Endothelial cell of umbilical vein (primary cell): ENCODE measurements at regions not wholly inside any gene's neighbourhood (a gene's known extent, or its start where the extent isn't known, plus 50 kb on each side); places are given as distances from the start of the nearest gene placed in this dataset.

Experiments used
- BruUV-seq: library from RNA; stranded (reverse); fragments of 400-500 nt; replicated peaks from 2 replicates; lab custom pipeline; 2021; lab: Mats Ljungman, UMichigan
- CTCF ChIA-PET: fragments of 300-600, 350-600 bp; sonication (Branson Sonifier 250); formaldehyde crosslinking; loops from one replicate; lab custom pipeline; 2021; ENCODE audit warnings: antibody characterized with exemption, inconsistent platforms; lab: Charles Lee
- POLR2A ChIA-PET: fragments of 300-600, 350-600 bp; sonication (Branson Sonifier 250); formaldehyde crosslinking; loops from one replicate; lab custom pipeline; 2021; ENCODE audit warnings: antibody characterized with exemption, inconsistent platforms; lab: Charles Lee
- DNase-seq: peaks from one replicate; pipeline ENCODE4 v3.0.0-alpha.2; 2011; ENCODE audit warnings: low read depth, low spot score
- FAIRE-seq: peaks from 2 replicates; lab custom pipeline; 2011; peaks lifted over from hg19 to GRCh38; lab: Jason Lieb, UNC
- H2AFZ ChIP-seq: 2 replicates; pipeline ENCODE4 v1.6.0; 2012; ENCODE audit warnings: low read depth, low read length, control low read depth, inconsistent platforms
- H3K27ac ChIP-seq: 2 replicates; pipeline ENCODE4 v1.5.1; 2011; ENCODE audit warnings: low read depth, mild to moderate bottlenecking, control low read depth, low read length, moderate library complexity; ENCODE audit not compliant: insufficient read depth
- H3K27me3 ChIP-seq, 2 experiments: 2 replicates each; pipeline versions ENCODE4 v1.6.0 to v1.6.1; 2011; ENCODE audit warnings: low read length in 2 of 2, mixed read lengths in 1 of 2; ENCODE audit not compliant: control insufficient read depth in 2 of 2, insufficient read depth in 2 of 2
- H3K36me3 ChIP-seq, 2 experiments: 2 replicates in 1 of 2; 3 replicates in 1 of 2; pipeline ENCODE4 v1.5.1; 2011; ENCODE audit warnings: low read length in 2 of 2, mild to moderate bottlenecking in 1 of 2, moderate library complexity in 1 of 2; ENCODE audit not compliant: control insufficient read depth in 2 of 2, insufficient read depth in 2 of 2; ENCODE audit errors: extremely low read depth in 1 of 2
- H3K4me1 ChIP-seq: 3 replicates; pipeline ENCODE4 v1.5.1; 2011; ENCODE audit warnings: mild to moderate bottlenecking, low read length; ENCODE audit not compliant: control insufficient read depth, insufficient read depth; ENCODE audit errors: extremely low read depth
- H3K4me2 ChIP-seq: 2 replicates; pipeline ENCODE4 v1.6.1; 2011; ENCODE audit warnings: low read length, control low read depth, mixed read lengths; ENCODE audit not compliant: insufficient read depth
- H3K4me3 ChIP-seq, 3 experiments: fragments of 200-600 bp in 1 of 3; sonication (generic), shearing (Covaris generic) in 1 of 3; replicated peaks in 1 of 3; 2 replicates each; pipeline ENCODE4 v1.5.1; 2011 to 2016; ENCODE audit warnings: control low read depth in 3 of 3, low read length in 3 of 3, mild to moderate bottlenecking in 2 of 3, inconsistent platforms in 1 of 3, low read depth in 1 of 3, moderate library complexity in 1 of 3; ENCODE audit not compliant: insufficient read depth in 1 of 3
- H3K79me2 ChIP-seq: 2 replicates; pipeline ENCODE4 v1.6.0; 2012; ENCODE audit warnings: low read length, inconsistent platforms; ENCODE audit not compliant: control insufficient read depth, insufficient read depth
- H3K9ac ChIP-seq: replicated peaks from 2 replicates; pipeline ENCODE3; 2011; ENCODE audit warnings: low read length, control low read depth; ENCODE audit not compliant: insufficient read depth; ENCODE audit errors: extremely low read depth
- H3K9me1 ChIP-seq: replicated peaks from 3 replicates; pipeline ENCODE4 v1.6.0; 2011; ENCODE audit warnings: mild to moderate bottlenecking, low read length; ENCODE audit not compliant: control insufficient read depth, insufficient read depth; ENCODE audit errors: extremely low read depth
- H3K9me3 ChIP-seq: replicated peaks from 2 replicates; pipeline ENCODE4 v1.5.1; 2012; ENCODE audit warnings: low read length, inconsistent platforms; ENCODE audit not compliant: control insufficient read depth, insufficient read depth
- H4K20me1 ChIP-seq: replicated peaks from 2 replicates; pipeline ENCODE3; 2011; ENCODE audit warnings: mild to moderate bottlenecking, low read length; ENCODE audit not compliant: control insufficient read depth, insufficient read depth; ENCODE audit errors: extremely low read depth
- EZH2 ChIP-seq: IDR thresholded peaks from 2 replicates; pipeline ENCODE4 v1.6.1; 2012; ENCODE audit warnings: borderline replicate concordance, low read depth, mild to moderate bottlenecking, moderate library complexity, low read length, inconsistent platforms; ENCODE audit not compliant: severe bottlenecking
- FOS ChIP-seq: IDR thresholded peaks from 2 replicates; pipeline ENCODE4 v1.6.1; 2011; ENCODE audit warnings: mild to moderate bottlenecking, low read length, moderate library complexity, borderline replicate concordance; ENCODE audit not compliant: insufficient read depth
- GATA2 ChIP-seq: IDR thresholded peaks from 2 replicates; pipeline ENCODE4 v1.7.0; 2011; ENCODE audit warnings: low read depth, mild to moderate bottlenecking, moderate library complexity, mixed read lengths, low read length; ENCODE audit not compliant: insufficient read length, insufficient read depth
- JUN ChIP-seq: IDR thresholded peaks from 2 replicates; pipeline ENCODE4 v1.6.1; 2011; ENCODE audit warnings: borderline replicate concordance, low read depth; ENCODE audit not compliant: insufficient read length, insufficient read depth
- MAX ChIP-seq: IDR thresholded peaks from 2 replicates; pipeline ENCODE4 v1.6.1; 2011; ENCODE audit not compliant: insufficient read depth, insufficient read length
- MYC ChIP-seq: IDR thresholded peaks from one replicate; pipeline ENCODE4 v1.6.1; 2011; ENCODE audit warnings: mild to moderate bottlenecking, low read depth, low read length
- POLR2A ChIP-seq: IDR thresholded peaks from 2 replicates; pipeline ENCODE4 v1.6.1; 2012; ENCODE audit warnings: low read depth, mild to moderate bottlenecking, control low read depth, low read length
- POLR2AphosphoS5 ChIP-seq: IDR thresholded peaks from 2 replicates; pipeline ENCODE4 v1.6.1; 2012; ENCODE audit warnings: low read depth, mild to moderate bottlenecking, control low read depth, low read length, moderate library complexity; ENCODE audit not compliant: insufficient read depth
- dilution Hi-C: fragments of 300-500 bp; cut with MboI; formaldehyde crosslinking; loops from one replicate; pipeline ENCODE4 v1.15.0; 2019; ENCODE audit warnings: low sequenced_read_pairs; ENCODE audit not compliant: extremely low pct_ligation_motif_present
- intact Hi-C: fragments of 100-400 bp; cut with micrococcal nuclease; formaldehyde crosslinking; loops from one replicate; pipeline ENCODE4 v1.10.0; 2022
- TF ChIP-seq, protein P1 (sequence below), 2 donors: IDR thresholded peaks; 1 replicate in 1 of 2; 2 replicates in 1 of 2; pipeline ENCODE4 v1.5.1; 2011; ENCODE audit warnings: low read length in 2 of 2, mild to moderate bottlenecking in 2 of 2, moderate library complexity in 2 of 2, control low read depth in 1 of 2, inconsistent platforms in 1 of 2, low read depth in 1 of 2; ENCODE audit not compliant: insufficient read depth in 1 of 2; ENCODE audit errors: extremely low read depth in 1 of 2

DNA sequence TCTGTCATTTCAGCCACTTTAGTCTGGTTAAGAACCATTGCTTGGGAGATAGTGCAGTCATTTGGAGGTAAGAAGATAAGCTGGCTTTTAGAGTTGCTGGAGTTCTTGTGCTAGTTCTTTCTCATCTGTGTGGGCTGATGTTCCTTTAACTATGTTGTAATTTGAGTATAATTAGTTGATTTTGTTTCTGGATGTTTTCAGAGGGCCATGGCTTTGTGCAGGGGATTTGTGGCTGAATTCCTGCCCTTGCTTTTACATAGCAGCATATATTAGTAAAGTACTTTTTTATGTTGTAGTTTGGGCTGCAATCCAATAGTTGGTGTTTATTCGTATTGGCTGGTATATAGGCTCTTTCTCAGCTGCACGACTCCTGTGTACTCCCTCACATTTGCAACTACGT lies 339.6 kb downstream of the ANKRD50 start:
- intact Hi-C loops, result no loop called here
- Histone ChIP-seq H3K79me2 (no peaks in the 10 kb centered on the region), H3K36me3 (no peaks in the 10 kb centered on the region), H3K27ac (no peak overlapping the region), H3K9me3 (no peaks in the 10 kb centered on the region), H3K27me3 (no peaks in the 10 kb centered on the region), H2AFZ (no peak overlapping the region), H3K4me1 (no peaks in the 10 kb centered on the region), H3K9me1 (no peaks in the 10 kb centered on the region), H3K9ac (no peak overlapping the region), H3K4me3 (no peak overlapping the region), H4K20me1 (no peaks in the 10 kb centered on the region), H3K4me2 (no peak overlapping the region)
- BruUV-seq, result no TSS peak
- FAIRE-seq (no peak), DNase-seq (no peak)
- ChIA-PET POLR2A (no interaction called here), CTCF (no interaction called here)
- dilution Hi-C loops, result no loop called here
- no peak for TF ChIP-seq MYC
- TF ChIP-seq GATA2, result no peak
- TF ChIP-seq JUN, result no peak
- no peak for TF ChIP-seq MAX
- TF ChIP-seq, protein P1, sequence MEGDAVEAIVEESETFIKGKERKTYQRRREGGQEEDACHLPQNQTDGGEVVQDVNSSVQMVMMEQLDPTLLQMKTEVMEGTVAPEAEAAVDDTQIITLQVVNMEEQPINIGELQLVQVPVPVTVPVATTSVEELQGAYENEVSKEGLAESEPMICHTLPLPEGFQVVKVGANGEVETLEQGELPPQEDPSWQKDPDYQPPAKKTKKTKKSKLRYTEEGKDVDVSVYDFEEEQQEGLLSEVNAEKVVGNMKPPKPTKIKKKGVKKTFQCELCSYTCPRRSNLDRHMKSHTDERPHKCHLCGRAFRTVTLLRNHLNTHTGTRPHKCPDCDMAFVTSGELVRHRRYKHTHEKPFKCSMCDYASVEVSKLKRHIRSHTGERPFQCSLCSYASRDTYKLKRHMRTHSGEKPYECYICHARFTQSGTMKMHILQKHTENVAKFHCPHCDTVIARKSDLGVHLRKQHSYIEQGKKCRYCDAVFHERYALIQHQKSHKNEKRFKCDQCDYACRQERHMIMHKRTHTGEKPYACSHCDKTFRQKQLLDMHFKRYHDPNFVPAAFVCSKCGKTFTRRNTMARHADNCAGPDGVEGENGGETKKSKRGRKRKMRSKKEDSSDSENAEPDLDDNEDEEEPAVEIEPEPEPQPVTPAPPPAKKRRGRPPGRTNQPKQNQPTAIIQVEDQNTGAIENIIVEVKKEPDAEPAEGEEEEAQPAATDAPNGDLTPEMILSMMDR (IDR thresholded peaks at IDR 0.05; ENCODE audit: extremely low read depth in 1 of 2, insufficient read depth in 1 of 2, low read depth in 1 of 2, low read length in 2 of 2), result no peak
- no peak for TF ChIP-seq POLR2A
- TF ChIP-seq FOS, result no peak
- TF ChIP-seq EZH2, result no peak
- no peak for TF ChIP-seq POLR2AphosphoS5
